ENCODE measurements at regions not wholly inside any gene's neighbourhood (a gene's known extent, or its start where the extent isn't known, plus 50 kb on each side); places are given as distances from the start of the nearest gene placed in this dataset.

DNA sequence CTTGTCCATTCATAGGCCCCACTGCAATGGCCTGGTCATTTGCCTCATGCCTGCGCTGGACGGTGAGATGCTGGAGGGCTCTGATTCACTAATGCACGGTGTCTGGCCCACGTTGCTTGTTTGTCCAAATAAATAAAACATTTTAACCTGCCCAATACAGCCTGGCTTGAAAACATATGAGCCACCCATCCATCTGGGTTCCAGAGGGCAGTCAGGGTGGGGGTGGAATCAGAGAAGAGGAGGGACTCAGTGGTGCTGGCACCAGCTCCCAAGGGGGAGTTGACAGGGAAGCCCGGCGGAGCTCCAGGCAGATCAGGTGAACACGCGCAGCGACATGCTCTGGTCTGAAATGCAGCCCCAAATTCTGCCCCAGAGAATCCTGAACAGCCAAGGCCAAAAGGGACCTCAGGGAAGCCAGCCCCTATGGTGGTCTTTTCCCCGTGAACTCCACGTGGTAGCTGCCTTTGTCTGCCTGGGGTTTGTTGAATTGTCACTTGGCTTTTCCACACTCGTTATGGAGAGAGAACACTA, 265.2 kb downstream of the UACA start:
- Histone ChIP-seq H3K27me3 (replicated peaks; ENCODE audit: insufficient read depth, low read depth, low read length, poor library complexity) (no peaks in the 10 kb centered on the region), H3K4me3 (ENCODE audit: low read depth, low read length, poor library complexity, severe bottlenecking) (no peak overlapping the region), H3K4me1 (ENCODE audit: insufficient read depth, low read length, poor library complexity, severe bottlenecking) (peaks cover 23% of the 10 kb centered on the region), H3K27ac (ENCODE audit: low read depth, low read length, poor library complexity, severe bottlenecking) (no peak overlapping the region), H3K9me3 (ENCODE audit: low read depth, low read length, poor library complexity, severe bottlenecking) (no peaks in the 10 kb centered on the region), H3K36me3 (ENCODE audit: insufficient read depth, low read length, poor library complexity, severe bottlenecking) (no peaks in the 10 kb centered on the region)
- no TSS peak for BruUV-seq (replicated peaks)
- ChIA-PET CTCF (no interaction called here), POLR2A (ENCODE audit: low non-redundant PET) (no interaction called here)
- TF ChIP-seq CTCF (conservative IDR thresholded peaks at IDR 0.05; ENCODE audit: low read depth, low read length) = no peak
- no peak for TF ChIP-seq EZH2 (IDR thresholded peaks at IDR 0.05; ENCODE audit: borderline replicate concordance, low read depth, low read length, poor library complexity, severe bottlenecking)
- intact Hi-C loops (cut with micrococcal nuclease; ENCODE audit: unreplicated experiment) = no loop called here
- no peak for DNase-seq (ENCODE audit: low spot score)

- POLR2A ChIA-PET (ENCODE audit: low non-redundant PET) = no interaction called here
- Histone ChIP-seq H3K4me3 (ENCODE audit: low read depth, low read length, poor library complexity, severe bottlenecking) (no peak overlapping the region), H3K36me3 (ENCODE audit: insufficient read depth, low read length, poor library complexity, severe bottlenecking) (no peaks in the 10 kb centered on the region), H3K27me3 (replicated peaks; ENCODE audit: insufficient read depth, low read depth, low read length, poor library complexity) (no peaks in the 10 kb centered on the region), H3K27ac (ENCODE audit: low read depth, low read length, poor library complexity, severe bottlenecking) (no peak overlapping the region), H3K9me3 (ENCODE audit: low read depth, low read length, poor library complexity, severe bottlenecking) (no peaks in the 10 kb centered on the region), H3K4me1 (ENCODE audit: insufficient read depth, low read length, poor library complexity, severe bottlenecking) (peaks cover 23% of the 10 kb centered on the region)
- no peak for DNase-seq (ENCODE audit: low spot score)
- intact Hi-C loops (cut with micrococcal nuclease; ENCODE audit: unreplicated experiment) = no loop called here
- CTCF ChIA-PET = no interaction called here
- TF ChIP-seq CTCF (conservative IDR thresholded peaks at IDR 0.05; ENCODE audit: low read depth, low read length) = no peak
- no peak for TF ChIP-seq EZH2 (IDR thresholded peaks at IDR 0.05; ENCODE audit: borderline replicate concordance, low read depth, low read length, poor library complexity, severe bottlenecking)
- BruUV-seq (replicated peaks) = no TSS peak
Measured at GRCh38 chr15:70497661-70498060, 265.7 kb downstream of the UACA start.

DNA sequence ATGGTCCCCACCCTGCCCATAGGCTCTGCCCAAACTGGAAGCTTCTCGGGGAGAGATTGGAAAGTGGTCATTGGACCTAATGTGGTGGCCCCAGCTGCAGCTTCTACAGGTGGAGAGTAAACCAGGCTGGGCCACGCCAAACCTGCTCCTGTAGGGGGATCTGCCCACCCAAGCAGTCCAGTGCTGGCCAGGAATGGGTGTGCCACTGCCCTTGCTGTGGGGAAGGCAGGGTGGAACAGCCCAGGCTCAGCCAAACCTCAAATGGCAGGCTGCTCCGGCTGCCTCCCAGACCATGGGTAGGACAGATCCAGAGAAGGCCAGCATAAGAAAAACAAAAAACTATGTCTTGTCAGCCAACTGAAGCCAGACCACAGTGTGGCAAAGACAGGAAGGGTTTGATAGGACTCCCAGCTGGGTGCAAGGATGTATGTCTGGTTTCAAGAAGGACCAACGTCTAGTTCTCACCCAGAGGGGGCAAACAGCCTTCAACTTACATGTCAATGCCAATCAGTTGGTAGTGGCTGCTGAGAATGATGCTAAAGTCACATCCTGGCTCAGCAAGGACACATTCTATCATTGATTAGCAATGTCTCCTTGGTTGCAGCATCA, 267.3 kb downstream of the UACA start:
- ChIA-PET POLR2A (ENCODE audit: low non-redundant PET) (no interaction called here), CTCF (no interaction called here)
- Histone ChIP-seq H3K36me3 (ENCODE audit: insufficient read depth, low read length, poor library complexity, severe bottlenecking) (no peaks in the 10 kb centered on the region), H3K27ac (ENCODE audit: low read depth, low read length, poor library complexity, severe bottlenecking) (no peak overlapping the region), H3K4me1 (ENCODE audit: insufficient read depth, low read length, poor library complexity, severe bottlenecking) (peaks cover 23% of the 10 kb centered on the region), H3K9me3 (ENCODE audit: low read depth, low read length, poor library complexity, severe bottlenecking) (no peaks in the 10 kb centered on the region), H3K27me3 (replicated peaks; ENCODE audit: insufficient read depth, low read depth, low read length, poor library complexity) (no peaks in the 10 kb centered on the region), H3K4me3 (ENCODE audit: low read depth, low read length, poor library complexity, severe bottlenecking) (no peak overlapping the region)
- DNase-seq (ENCODE audit: low spot score) = no peak
- no peak for TF ChIP-seq EZH2 (IDR thresholded peaks at IDR 0.05; ENCODE audit: borderline replicate concordance, low read depth, low read length, poor library complexity, severe bottlenecking)
- no peak for TF ChIP-seq CTCF (conservative IDR thresholded peaks at IDR 0.05; ENCODE audit: low read depth, low read length)
- intact Hi-C loops (cut with micrococcal nuclease; ENCODE audit: unreplicated experiment) = no loop called here
- no TSS peak for BruUV-seq (replicated peaks)

Data from A673 (cell line).